Body of pancreas (tissue), 4 donors: ENCODE measurements at regions not wholly inside any gene's neighbourhood (a gene's known extent, or its start where the extent isn't known, plus 50 kb on each side); places are given as distances from the start of the nearest gene placed in this dataset.

ENCODE experiments used
- CTCF ChIP-seq, 7 experiments: fragments of 450-650 bp in 4 of 7; fragments of 200-600 bp in 3 of 7; sonication (generic) in 3 of 7; IDR thresholded peaks; one replicate each; pipeline ENCODE4 v1.5.1; 2016 to 2019; ENCODE audit warnings: antibody characterized with exemption in 7 of 7
- POLR2A ChIP-seq, 3 donors: fragments of 450-650 bp; IDR thresholded peaks; one replicate each; pipeline ENCODE4 v1.6.1; 2016; ENCODE audit warnings: antibody characterized with exemption in 3 of 3, mild to moderate bottlenecking in 2 of 3

DNA sequence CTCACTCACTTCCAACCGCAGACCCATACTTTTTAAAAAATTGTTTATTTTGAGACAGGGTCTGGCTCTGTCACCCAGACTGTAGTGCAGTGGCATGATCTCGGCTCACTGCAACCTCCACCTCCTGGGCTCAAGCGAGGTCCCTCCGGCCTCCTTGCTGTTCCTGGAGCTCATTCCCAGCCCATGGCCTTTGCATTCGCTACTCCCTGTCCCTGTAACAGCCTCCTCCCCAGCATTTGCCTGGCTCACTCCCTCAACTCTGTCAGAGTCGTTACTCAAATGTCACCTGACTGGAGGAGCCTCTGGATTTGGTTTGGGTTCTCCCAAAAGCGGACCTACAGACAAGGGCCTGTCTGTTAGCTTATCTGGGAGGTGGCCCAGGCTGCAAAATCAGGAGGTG lies 432.6 kb upstream of the PROK2 start:
- TF ChIP-seq CTCF (IDR thresholded peaks at IDR 0.05) (no peak), POLR2A (IDR thresholded peaks at IDR 0.05) (no peak)
